GM18861 (cell line): ENCODE measurements at regions not wholly inside any gene's neighbourhood (a gene's known extent, or its start where the extent isn't known, plus 50 kb on each side); places are given as distances from the start of the nearest gene placed in this dataset.
"Not testable (repeated sequence)": the region's sequence is repeated elsewhere in the genome, so short reads cannot be mapped to it uniquely, and the experiment has no call there.

Experiments
- ATAC-seq: cut with Tn5 transposase; IDR thresholded peaks from one replicate; pipeline ENCODE4 v1.9.1; 2021; ENCODE audit not compliant: unreplicated experiment

- no peak for ATAC-seq
Measured at GRCh38 chr10:43921478-43921877, 272.8 kb upstream of the ZNF32 start.

DNA sequence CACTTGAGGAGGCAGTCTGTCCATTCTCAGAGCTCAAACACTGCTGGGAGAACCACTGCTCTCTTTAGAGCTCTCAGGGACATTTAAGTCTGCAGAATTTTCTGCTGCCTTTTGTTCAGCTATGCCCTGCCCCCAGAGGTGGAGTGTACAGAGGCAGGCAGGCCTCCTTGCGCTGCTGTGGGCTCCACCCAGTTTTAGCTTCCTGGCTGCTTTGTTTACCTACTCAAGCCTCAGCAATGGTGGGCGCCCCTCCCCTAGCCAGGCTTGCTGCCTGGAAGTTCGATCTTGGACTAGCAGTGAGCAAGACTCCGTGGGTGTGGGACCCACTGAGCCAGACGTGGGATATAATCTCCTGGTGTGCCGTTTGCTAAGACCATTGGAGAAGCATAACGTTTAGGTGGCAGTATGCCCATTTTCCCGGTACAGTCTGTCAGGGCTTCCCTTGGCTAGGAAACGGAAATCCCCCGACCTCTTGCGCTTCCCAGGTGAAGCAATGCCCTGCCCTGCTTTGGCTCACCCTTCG lies 271.6 kb upstream of the ZNF32 start:
- ATAC-seq: not testable (repeated sequence)

GRCh38 chr10:43913676-43914235 lies 265.1 kb upstream of the ZNF32 start:
- ATAC-seq: no peak

DNA sequence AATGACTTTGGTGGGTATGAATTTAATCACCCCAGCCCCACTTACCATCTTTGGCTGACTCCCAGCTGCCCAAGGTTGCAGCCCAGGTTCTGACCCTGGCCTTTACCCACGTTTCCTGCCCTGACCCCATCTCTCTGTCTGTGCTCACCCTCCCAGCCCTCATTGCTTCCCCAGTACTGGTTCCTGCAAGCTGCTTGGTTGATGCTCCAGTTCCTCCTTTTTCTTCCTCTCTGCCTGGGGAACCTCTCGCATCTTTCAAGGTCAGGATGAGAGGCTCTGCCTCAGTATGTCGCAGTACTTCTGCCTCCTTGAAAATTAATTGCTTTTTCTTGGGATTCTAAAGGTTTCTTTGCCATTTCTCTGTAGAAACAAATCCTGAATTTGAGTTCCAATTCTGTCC lies 263.8 kb upstream of the ZNF32 start:
- ATAC-seq: no peak

- no peak for ATAC-seq
Measured at GRCh38 chr10:43906490-43906889, 257.8 kb upstream of the ZNF32 start.

- no peak for ATAC-seq
Measured at GRCh38 chr10:43905512-43906236, 257.0 kb upstream of the ZNF32 start.

DNA sequence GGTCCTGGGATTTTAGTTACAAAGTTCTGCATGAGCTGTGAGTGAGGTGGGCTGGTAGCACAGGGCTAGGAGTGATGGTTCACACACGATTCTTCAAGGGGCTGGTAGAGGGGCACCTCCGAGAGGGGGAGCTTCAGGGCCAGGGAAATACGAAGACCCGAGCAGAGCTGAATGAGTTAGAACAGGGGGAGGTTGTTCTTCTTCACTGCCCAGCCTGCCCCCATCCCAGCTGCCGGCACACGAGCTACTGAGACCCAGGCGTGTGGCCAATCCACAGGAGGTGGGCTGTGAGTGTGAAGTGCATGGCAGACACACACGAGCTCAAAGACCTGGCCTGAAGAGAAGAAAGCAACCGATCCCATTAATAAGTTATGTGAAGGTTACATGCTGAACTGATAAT lies 256.2 kb upstream of the ZNF32 start:
- no peak for ATAC-seq

GRCh38 chr10:43904301-43904700 lies 255.6 kb upstream of the ZNF32 start:
- ATAC-seq: no peak

- no peak for ATAC-seq
Measured at GRCh38 chr10:43903451-43903850, 254.8 kb upstream of the ZNF32 start.

DNA sequence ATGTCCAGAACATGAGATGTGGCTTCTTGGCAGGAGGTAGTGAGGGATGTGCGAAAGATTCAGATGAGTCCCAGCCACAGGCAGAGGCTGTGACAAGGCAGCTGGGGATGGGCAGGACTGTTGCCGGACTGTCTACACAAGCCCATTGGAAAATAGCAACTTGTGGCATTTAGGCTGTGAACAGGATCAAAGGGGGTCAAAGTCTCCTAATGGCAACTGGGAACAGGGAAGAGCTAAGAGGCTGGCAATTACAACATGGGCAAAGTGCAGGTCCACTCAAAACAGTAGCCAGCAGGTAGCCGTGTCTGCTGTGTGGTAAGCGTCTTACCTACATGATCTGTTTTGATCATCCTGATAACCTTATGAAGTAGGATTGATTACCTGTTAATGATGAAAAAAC lies 254.2 kb upstream of the ZNF32 start:
- ATAC-seq: no peak

DNA sequence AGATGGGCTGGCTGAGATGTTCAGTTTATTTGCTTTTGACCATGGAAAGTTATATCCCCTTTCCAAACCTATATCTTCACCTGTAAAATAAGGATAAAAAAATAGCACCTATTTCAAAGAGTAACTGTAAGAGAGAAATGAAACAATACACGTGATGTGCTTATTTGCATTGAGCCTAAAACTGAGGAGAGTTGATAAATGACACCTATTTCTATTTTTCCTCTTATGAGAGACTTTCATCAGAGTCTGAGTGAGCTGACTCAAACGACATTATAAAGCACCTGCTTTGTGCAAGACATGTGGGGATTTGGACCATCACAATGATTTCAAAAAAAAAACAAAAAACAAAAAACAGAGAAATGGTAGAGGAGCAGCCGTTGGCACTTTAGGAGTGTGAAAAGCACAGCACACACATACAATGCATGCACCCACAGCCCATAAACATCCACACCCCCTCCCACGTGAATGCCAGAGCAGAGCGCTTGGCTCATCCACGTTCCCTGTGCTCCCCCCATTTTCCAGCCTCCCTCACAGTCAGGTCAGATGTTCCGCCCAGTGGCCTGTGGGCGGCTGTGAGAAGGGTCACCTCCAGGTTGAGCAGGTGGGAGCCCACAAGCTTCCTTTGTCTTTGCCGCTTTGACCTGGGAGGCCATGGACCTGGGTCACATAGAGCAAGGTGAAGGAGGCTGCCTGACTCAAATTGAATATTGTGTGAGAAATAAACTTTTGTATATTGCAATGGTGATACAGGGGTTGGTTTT lies 253.2 kb upstream of the ZNF32 start:
- no peak for ATAC-seq

GRCh38 chr10:43901302-43901701 lies 252.6 kb upstream of the ZNF32 start:
- no peak for ATAC-seq

DNA sequence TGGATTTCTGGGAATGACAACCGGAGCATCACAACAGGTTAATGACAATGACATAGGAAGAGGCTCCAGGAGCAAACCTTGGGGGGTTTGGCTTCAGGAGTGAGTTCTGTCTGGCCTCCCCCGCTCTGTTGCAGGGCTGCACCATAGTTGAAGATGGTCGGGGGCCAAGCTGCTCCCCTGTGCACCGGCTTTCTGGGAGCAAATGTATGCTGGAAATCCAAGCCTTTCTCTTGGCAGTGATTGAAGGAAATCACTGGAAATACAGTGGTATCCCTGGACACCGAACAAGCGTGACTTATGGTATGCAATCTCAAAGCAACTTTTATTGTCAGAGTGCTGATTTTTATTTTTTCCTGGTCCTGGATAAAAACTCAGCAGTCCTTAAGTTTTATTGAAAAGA lies 251.9 kb upstream of the ZNF32 start:
- ATAC-seq: no peak

GRCh38 chr10:43899224-43899959 lies 250.7 kb upstream of the ZNF32 start:
- ATAC-seq: no peak

DNA sequence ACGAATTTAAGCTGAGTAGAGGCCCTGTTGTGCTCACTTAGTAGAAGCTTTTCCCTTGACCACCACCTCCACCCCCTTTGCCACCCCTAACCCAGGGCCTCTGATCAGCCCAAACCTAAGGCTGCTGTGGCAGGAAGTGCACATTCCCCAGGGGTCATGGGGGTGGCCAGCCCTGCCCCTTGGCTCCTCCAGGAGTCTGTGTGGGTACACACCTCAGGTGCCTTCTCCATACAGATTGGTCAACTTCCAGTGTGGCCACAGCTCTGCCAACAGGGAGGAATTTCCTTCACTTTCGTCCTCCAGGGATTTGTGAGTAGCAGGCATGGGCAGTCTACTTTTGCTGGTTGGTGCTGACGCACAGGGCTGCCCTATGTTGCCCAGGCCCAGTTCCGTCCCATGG lies 249.9 kb upstream of the ZNF32 start:
- ATAC-seq: no peak

GRCh38 chr10:43897765-43898419 lies 249.2 kb upstream of the ZNF32 start:
- no peak for ATAC-seq

GRCh38 chr10:43892062-43892770 lies 243.5 kb upstream of the ZNF32 start:
- ATAC-seq: no peak

DNA sequence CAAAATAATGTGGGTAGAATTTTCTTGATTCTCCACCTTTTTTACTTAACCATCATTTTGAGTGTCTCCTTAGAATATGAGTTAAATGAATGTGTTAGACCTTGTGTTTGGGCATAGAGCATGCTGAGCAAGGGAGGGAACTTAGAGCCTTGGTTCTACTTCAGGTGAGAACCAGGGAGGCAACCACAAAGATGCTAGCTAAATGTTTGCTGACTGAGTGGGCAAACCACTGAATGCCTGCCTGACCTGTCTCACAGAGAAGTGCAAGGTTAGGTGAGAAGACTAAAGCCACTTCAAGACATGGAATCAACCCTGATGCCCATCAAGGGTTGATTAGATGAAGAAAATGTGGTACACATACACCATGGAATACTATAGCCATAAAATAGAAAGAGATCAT lies 242.6 kb upstream of the ZNF32 start:
- no peak for ATAC-seq

DNA sequence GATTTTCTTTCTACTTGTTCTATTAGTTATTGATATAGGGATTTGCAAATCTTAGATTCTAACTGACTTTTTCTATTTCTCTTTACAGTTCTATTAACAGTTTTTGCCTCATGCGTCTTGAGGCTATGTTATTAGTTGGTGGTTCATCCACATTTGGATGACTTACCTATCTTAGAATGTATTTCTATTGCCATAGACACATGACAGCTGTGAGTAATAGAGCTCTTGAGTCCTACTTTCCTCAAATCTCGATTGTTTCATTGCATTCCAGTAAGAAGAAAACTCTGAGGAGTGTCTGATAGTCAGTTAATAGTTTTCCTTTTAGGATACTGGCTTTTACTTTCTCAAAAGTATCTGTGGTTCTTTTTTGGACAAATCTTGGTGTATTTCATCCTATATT lies 241.4 kb upstream of the ZNF32 start:
- no peak for ATAC-seq

- no peak for ATAC-seq
Measured at GRCh38 chr10:43888586-43888985, 239.9 kb upstream of the ZNF32 start.
